NCI-H2227 (cell line): ENCODE measurements at regions not wholly inside any gene's neighbourhood (a gene's known extent, or its start where the extent isn't known, plus 50 kb on each side); places are given as distances from the start of the nearest gene placed in this dataset.
"Not testable (repeated sequence)": the region's sequence is repeated elsewhere in the genome, so short reads cannot be mapped to it uniquely, and the experiment has no call there.

ENCODE experiments used
- DNase-seq: peaks from one replicate; lab custom pipeline; 2025; ENCODE audit not compliant: unreplicated experiment; lab: John Stamatoyannopoulos, UW

DNA sequence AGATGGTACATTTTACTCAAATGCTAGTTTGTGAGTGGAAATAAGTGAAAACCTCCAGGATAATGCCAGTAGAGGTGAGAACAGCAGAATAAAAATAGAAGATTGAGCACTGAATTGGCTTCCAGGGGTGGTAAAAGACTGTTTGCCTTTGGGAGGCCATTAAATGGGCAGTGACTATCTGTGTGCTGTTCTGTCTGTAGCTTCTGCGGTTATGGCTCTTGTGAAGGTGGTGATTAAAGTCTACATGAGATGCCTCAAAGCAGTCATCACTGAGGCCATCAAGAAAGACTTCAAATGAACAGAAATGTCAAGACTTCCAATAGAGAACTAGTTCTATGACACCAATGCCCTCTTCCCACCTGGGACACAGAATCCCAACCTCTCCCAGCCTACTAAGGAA, 108.8 kb downstream of the EFHB start:
- no peak for DNase-seq

DNA sequence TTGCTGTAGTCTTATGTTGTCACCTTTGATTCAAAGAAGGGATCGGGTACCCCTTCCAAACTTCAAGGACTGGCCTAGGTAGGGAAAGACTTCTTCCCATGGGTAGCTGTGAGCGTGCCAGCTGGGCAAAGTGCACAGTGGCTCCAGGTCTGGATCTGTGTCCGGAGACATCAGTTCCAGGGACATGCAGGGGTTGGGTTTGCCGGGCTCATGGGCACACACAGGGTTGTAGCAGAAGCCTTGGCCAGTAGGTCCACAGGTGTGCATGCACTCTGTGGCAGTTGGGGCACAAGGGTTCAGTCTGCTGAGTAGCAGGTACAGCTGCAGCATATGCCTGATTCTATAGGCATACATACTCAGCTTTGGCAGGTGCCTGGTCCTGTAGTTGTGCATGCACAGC, 111.2 kb downstream of the EFHB start:
- no peak for DNase-seq

DNA sequence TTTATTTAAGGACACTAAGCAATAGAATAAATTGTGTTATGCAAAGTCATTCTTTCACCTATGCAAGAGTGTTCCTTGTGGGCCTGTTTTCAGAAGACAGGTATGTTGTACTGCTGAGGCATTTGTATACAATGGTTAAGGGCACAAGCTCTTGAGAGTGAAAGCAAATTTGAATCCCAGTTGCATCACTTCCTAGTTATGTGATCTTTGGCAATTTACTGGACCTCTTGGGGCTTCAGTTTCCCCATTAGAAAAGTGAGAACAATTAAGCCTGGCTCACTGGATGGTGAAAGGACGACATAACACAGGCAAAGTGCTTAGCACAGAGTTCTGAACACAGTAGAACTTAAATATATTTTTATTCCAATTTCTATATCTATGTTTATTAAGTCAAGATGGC, 117.4 kb downstream of the EFHB start:
- no peak for DNase-seq

DNA sequence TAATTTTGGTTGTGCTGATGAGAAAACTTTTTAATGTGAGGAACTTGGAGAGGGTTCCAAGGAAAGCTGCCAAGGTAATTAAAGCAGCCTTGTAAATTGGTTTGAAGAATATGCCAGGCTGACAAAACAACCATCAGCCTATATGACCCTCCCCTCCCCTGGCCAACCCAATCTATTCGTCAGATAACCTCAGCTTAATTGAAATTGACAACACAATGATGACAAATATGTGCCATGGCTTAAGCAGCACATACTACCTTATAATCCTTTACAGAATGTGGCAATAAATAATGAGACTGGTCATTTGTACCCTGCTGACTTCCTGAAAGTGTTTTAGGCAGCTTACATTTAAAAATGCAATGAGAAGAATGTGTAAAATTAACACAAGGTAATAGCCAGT, 118.2 kb downstream of the EFHB start:
- DNase-seq, result no peak

DNA sequence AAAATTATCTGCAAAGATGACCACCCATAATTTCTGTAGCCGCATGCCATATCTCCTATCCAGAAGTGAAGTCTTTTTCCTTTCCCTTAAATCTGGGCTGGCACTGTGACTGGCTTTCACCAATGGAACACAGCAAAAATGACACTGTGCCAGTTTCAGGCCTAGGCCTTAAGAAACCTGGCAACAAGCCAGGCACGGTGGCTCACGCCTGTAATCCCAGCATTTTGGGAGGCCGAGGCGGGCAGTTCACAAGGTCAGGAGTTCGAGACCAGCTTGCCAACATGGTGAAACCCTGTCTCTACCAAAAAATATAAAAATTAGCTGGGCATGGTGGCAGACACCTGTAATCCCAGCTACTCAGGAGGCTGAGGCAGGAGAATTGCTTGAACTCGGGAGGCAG, 120.3 kb downstream of the EFHB start:
- not testable (repeated sequence) for DNase-seq

DNA sequence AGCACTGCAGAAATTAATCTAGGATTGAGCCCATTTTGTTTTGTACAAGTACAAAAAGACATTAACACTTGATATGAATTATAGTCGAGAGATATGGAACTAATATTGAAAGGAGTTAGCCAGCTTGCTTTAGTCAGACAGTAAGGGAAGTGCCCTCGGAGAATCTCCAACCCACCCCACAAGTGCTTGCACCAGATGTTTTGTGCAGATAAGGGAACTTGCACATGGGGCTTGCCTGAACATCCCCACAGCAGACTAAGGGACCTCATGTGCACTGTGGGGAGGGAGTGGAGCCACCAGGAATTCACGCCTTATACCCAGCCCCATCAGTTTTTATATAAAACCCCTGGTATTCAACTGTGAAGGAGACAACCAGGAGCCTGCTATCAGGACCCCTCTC, 122.3 kb downstream of the EFHB start:
- DNase-seq, result no peak

DNA sequence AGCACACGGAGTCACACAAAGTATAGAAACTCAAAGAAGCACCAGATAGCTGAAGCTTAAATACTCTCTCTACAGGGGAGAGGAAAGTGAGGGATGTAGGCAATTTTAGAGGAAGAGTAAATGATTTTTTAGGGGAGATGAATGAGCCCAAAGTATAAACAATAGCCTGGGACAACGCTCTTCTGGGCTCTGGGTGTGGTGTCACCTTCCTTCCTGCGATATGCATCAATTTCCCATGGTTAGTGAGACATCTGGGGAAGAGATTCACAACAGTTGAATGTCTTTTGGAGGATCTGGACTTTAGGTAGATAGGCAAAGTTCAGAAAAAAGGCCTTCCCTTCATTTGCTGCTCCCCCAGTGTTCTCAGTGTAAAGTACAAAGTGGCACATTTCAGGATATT, 125.2 kb downstream of the EFHB start:
- DNase-seq, result no peak

DNA sequence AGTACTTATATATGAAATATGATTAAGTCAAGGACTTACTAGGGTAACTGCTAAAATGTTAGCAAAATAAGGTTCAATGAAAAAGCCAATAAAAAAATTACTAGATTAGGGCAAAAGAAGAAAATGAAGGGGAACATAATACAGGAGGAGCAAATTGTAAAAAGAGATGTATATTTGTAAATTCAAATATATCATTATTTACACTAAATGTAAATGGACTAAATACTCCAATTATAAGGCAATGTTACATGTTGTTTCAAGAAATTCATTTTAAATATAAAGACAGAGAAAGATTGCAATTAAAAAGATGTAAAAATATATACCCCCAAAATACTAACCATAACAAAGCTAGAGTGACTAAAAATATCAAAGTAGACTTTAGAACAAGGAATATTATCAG, 134.1 kb downstream of the EFHB start:
- DNase-seq, result no peak

DNA sequence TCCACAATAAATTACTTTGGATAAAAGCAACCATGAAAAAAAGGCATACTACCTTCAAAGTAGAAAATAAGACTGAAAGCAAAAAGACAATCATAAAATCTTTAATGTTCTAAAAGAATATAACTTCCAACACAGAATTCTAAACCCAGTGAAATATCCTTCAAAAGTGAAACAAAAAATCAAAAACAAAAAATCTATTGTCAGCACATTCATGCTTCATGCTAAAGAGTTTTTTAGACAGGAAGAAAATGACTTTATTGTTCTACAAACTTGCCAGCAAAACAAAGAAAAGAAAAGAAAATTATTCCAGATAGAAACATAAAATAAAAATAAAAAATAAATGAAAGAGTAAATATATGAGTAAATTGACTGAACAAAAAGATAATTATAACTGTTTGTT, 134.9 kb downstream of the EFHB start:
- no peak for DNase-seq

DNA sequence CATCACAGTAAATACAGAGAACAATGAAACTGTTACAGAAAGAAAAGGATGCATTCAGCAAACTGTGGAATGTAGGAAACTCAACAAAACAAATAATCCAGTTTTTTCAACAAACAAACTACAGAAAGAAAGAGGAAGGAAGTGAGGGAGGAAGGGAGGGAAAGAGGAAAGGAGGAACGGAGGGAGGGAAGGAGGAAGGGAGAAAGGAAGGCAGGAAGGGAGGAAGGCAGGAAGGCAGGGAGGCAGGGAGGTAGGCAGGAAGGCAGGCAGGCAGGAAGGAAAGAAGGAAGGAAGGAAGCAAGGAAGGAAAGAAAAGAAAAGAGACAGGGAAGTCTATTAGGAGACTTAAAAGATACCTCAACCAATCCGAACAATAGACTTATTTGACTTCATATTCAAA, 135.7 kb downstream of the EFHB start:
- no peak for DNase-seq

DNA sequence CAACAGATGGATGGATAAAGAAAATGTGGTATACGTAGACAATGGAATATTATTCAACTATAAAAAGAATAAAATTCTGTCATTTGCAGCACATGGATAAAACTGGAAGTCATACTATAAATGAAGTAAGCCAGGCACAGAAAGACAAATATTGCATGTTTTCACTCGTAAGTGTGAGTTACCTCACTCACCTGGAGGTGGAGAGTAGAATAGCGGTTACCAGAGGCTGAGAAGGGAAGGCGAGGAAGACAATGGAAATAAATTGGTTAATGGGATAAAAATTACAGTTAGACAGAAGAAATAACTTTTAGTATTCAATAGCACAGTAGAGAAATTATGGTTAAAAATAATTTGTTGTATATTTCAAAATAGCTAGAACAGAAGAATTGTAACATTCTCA, 141.6 kb downstream of the EFHB start:
- DNase-seq, result no peak

DNA sequence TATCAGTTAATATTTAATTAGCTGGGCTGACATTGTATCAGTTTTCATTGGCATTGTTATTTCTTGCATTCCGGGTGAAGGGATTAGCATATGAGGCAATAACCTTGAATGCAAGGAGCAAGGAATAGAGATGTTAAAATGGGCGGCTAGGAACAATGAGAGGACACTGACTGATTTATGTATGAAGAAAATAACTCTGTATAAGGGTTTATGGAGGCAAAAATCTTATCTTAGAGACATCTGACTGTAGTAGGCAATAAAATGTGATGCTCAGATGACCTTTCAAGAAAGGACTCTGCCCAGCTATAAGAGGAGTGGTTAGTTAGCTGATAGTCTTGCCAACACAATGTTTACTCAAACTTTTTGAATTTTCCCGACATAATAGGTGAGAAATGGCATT, 158.3 kb downstream of the EFHB start:
- no peak for DNase-seq

DNA sequence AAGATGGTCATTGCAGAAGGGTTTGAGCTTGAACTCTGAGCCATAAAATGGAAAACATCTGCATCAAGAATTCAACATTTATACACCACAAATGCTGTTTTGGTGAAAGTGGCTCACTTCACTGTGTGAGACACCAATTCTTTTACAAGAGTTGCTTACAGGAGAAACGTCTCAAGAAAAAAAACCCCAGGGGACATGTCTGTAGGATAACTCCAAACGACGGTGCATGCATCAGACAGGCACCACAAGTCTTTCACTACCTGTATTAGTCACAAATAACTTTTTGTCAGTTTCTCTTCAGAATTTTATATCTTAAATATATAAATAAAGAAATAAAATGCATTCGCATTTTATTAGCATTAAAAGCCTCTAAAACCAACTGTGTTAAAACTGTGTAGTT, 164.3 kb downstream of the EFHB start:
- DNase-seq, result no peak

DNA sequence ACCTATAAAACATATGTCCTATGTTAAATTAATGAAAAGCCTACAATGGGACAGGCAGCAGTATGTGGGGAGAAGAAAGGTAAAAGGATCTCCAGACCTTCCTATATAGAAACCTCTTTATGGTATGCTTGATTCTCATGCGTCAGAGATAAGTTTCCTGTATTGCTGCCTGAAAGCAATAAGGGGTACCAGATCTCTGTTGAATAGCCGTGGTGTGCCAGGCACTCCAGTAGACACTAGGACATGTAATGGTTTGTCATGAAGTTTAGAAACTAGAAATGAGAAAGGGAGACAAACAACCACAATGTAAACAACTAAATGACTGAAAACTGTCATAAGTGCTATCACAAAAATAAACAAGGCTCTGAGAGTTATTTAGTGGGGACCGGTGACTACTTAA, 168.1 kb downstream of the EFHB start:
- no peak for DNase-seq

DNA sequence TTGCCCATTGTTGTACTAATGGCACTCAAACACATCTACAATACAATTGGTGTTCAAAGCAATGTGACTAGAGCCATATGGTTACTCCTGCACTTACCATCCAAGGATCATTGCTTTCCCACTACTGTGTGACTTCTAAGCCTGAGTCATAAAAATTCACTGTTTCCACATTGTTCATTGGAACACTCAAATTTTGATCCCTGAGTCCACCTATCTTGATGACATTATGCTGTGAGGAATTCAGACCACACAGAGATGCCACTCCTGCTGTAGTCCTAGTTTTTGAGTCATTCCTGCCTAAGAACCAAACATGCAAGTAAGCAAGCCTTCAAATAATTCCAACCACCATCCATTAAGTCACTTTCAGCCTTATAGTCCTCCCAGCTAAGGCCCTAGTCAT, 176.2 kb downstream of the EFHB start:
- no peak for DNase-seq

DNA sequence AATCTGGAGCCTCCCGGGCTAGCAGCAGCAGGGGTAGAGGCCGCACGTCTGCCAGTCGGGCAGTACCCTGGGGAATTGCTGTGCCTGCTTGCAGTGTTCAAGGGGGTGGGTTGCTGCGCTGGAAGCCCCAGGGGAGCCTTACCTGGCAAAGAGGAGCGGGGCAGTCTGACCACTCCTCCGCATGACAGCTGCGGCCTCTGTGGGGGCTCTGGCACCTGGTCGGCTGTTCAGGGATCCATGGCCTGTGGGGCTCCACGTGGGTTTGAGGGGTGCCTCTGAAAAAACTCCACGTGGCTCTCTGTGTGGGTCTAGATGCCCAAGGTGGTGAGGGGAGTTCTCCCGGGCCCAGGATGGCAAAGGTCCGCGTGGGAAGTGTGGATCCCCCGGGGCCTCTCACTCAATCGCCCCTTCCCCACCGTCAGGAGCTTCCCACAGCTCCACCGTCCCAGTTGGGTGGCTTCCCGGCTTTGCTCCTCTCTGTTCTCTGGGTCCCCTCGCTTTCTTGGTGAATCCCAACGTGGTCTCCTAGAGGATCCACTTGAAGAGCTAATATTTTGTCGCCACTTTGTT, 184.5 kb downstream of the EFHB start:
- no peak for DNase-seq

DNA sequence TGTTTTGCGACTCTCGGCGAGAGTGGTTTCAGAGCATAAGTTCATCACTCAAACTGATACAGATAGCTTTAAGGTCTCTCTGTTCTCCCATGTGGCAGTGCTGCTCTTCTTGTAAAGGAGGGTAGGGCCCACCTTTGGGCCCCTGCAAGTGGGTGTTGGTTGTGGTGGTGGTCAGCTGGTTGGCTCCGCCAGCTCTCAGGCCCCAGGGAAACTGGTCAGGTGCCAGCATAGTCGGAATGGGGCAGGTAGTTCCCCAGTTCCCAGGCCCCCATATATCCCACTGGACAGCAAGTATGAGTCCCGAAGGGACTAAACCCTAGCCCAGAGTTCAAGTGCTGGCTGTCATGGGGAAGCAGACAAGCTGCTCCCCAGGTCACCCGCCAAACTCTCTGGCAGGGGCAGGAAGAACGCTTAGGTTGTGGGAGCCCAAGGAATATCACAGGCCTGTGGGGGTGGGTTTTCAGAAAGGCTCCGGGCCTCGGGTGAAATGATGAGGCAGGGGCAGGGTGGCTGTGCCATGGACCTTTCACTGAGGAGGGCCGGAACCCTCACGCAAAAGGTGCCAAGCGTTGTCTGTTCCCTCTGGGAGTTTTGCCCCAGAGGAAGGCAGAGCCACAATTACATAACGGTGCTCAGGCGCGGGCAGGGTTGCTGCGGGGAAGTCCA, 185.1 kb downstream of the EFHB start:
- no peak for DNase-seq

DNA sequence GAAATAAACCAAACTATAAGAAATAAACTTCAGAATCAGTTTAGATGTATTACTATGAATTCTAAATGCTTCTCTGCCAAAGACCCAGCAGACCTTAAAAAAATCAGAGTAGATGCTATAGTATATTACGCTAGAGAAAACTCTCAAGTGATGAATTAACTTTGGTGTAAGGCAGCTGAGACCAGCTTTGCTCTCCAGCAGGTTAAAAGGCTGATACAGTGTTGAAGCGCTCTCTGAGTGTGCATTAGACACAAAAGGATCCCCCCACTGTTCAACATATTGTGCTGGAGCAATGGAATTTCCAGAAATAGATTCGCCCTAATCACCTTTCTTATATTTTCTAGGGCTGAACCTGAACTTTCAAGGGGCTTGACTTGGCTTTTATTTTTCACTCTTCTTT, 190.0 kb downstream of the EFHB start:
- no peak for DNase-seq

DNA sequence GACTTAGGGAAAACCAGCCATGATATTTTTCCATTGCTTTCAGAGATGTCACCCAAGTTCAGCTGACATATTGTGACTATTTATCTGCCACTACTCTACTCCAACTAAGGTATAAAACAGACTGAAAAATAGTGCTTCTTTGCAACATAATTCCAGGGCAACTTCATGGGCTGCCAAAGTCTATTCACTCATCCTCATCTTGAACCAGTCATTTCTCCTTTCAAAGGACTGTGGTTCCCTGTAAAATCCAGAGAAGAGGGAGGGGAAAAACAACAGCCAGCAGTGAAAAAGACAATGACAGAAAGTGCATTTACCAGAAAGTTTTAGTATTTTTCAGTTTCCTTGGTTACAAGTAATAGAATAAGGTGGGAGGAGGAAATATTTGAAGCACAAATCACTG, 191.1 kb downstream of the EFHB start:
- DNase-seq, result no peak

DNA sequence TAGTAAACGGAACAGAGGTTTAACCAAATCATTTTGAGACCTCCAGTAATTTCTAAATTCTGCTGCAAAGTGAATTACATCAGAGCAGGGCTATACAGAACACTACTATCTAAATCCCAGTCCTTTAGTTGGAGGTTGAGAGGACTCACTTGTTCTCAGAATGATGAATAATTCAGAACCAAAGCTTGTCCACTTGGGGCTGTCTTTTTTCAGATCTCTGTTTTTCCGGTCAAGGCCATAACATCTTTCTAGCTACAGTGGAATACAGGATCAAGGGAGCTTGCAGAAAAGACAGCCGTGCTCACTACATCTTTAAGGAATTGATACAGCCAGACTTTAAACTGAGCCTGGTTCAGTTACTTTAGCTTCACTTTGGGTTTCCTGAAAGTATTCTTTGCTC, 194.5 kb downstream of the EFHB start:
- DNase-seq, result no peak

DNA sequence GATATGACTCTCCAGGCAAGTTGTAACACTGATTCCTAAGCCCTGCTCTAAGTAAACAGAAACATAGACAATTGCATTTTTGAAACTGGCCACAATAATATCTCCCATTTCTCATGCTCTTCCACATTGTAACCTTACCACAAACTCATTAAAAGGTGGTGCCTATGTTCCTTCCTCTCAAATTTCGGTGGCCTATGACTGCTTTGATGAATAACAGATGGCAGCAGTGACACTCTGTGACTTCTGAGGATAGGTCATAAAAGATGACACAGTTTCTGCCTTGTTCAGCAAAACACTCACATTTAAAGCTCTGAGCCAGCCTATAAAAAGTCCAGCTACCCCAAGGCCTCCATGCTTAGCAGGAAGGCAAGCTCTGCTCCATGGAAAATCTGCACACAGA, 195.2 kb downstream of the EFHB start:
- no peak for DNase-seq

DNA sequence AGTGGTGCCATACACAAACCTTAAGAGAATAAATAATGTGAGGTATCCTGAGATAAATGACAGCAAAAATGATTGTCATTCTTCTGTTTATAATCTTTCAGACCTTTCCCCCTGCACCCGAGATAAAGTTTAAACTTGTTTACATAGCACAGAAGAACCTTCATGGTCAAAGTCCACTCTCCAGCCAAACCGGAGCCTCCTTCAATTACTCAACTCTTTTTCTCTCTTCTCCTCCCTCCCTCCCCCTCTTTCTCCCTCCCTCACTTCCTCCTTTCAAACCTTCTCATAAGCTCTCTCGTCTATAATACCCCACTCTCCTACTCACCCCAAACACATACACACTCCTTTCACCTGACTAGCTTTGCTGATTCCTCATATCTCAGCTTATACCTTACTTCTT, 198.9 kb downstream of the EFHB start:
- DNase-seq, result no peak

DNA sequence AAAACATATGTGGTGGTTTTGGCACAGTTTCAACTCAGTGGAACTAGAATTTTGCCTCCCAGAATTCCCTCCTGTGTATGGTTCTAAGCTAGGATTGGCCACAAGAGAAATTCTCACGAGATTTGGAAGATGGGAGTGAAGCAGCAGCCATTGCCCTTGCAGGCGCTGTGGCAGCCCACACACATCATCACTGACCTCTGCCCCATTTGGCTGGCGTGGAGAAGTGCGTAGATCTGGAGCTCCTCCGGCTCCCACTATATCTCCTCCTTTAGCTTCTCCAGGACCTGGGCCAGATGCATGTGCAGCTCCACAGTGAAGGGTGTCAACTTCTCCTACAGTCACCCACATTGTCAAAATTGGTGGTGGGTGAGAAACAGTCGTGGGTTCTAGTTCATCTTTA, 199.6 kb downstream of the EFHB start:
- no peak for DNase-seq
